ELR (cell line): ENCODE measurements at regions not wholly inside any gene's neighbourhood (a gene's known extent, or its start where the extent isn't known, plus 50 kb on each side); places are given as distances from the start of the nearest gene placed in this dataset.
"Not testable (repeated sequence)": the region's sequence is repeated elsewhere in the genome, so short reads cannot be mapped to it uniquely, and the experiment has no call there.

Source experiments
- DNase-seq: peaks from one replicate; pipeline ENCODE4 v3.0.0-alpha.2; 2015; ENCODE audit warnings: low read depth

DNA sequence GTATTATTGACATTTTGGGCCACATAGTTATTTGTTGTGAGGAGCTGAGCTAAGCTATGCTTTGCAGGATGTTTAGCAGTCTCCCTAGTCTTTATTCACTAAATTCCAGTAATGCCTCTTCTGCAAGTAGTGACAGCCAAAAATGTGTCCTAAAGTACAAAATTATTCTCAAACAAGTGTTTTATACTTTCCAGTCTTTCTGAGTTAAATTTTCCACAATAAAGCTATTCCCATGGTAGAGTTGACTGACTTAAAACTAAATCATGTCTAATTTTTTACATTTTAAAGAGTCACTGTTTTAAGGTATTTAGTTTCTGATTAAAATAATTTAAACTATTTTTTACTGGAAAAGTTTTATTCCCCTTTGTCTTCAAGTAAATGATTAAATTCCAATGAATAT is 717.8 kb upstream of the HS3ST5 start:
- no peak for DNase-seq

DNA sequence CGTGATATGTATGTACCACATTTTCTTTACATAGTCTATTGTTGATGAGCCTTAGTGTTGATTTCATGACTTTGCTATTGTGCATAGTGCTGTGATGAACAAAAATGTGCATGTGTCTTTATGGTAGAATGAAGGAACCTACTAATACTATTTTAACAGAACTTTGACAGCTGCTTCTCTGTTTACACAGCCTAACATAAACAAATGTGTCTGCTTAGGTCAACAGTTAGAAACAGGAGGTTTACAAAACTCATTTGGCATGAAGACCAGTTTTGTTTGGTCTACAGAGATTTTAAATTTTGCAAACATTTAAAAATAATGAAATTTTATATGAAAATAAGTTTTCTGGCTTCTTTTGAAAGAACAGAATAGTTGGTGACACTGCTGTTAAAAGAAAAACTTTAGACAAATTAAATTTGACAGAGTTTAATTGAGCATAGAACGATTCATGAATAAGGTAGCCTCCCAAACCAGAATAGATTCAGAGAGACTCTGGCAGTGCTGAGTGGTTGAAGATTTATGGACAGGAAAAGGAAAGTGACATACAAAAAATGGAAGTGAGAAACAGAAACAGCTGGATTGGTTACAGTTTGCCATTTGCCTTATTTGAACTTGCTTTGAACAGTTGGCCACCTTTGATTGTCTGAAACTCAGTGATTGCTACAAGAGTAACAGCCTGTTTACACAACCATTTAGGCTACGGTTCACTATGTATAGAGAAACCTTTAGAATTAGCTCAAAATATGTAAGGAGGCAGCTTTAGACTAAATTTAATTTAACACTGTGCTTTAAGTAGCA is 715.8 kb upstream of the HS3ST5 start:
- DNase-seq = no peak

DNA sequence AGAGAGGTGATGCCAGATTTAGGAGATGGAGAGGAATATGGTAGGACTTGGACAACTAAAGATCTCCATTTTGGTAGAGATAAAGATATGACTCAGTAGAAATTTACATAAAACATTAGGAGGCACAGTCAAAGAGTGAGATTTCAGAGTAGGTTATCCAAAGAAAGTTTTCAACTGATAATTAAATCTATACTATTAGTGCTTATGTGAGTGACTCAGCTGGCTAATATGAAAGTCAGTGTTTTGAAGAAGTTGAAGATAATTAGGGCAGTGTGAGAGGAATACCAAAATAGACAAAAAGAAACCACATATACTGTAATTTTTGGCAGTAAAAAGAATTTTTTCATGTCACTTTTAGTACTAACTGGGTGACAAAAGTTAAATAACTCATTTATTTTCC is 712.8 kb upstream of the HS3ST5 start:
- DNase-seq = no peak

DNA sequence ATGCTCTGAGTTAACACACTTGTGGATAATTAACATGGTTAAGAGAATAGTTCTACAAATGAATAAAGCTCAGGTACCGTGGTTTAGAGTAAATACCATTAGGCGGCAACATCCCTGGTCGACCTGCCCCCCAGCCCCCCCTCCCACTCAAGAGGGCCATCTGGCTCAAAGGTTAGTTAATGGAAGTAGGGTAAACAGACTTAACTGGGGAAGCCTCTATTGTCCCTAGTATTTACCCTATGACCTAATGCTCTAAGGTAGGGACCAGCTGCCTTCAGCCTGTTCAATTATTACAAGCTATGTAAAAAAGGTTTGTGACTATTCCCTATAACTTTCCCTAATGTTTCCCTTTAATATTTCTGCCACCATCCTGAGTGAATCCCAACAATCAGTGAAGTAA is 711.4 kb upstream of the HS3ST5 start:
- DNase-seq = not testable (repeated sequence)

DNA sequence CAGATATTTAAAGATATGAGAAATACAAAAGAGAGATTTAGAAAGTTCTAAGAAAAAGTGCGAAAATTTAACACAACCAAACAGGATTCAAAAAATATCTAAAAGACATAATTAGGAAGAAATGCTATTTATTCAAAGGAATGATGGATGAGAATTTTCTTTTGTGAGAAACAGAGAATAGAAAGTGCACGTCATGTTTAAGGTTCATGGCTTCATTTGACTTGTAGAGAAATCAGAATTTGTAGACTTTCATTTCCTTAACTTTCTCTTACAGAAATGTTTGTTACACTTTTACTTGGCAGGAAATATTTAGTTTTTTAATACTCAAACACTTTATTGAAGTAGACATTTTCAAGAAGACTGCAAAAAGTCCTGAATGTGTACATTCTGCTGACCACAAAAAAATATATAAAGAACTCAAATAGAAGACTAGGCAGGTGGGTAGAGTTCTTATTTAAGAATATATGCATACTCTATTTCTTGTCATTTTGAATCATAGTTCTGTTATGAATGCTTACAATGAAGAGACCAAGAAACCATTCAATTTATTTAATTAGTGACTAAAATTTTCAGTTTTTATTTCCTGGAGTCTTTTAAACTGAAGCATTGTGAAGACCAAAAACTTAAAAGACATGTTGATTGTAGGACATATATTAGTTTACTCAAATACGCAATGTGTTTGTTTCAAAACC is 710.5 kb upstream of the HS3ST5 start:
- no peak for DNase-seq

DNA sequence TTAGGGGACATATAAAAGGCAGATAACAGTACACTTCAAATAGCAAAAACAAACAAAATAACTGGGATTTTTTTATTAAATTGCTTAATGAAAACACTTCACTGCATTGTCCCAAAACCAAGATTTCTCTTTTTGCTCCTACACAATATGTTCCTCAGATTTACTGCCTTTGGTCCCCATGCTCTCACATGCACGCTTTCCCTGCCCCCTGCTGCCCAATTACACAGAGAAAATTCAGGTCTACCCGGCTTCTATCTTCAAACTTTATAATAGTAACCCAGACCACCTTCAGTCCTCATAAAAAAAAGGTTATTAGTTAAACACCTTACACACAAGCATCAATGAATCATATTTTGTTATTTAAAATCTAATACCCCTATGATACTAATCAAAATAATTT is 673.8 kb upstream of the HS3ST5 start:
- DNase-seq = no peak

DNA sequence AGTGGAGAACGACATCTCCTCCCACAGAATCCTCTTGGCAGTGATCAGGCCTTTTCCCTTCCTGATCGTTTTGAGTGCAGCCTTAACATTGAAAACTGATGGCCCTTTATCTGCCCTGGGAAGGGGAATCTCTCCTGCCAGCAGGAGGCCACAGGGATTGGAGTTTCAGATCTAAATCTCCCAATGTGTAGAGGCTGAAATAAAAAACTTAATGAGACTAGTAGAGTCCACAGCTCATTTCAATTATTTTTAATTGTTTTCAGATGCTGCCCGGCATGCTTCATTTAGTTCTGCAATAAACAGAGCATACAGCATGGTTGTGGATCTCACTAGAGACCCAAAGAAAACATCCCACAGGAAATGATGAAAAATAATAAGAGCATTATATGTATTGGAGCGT is 662.2 kb upstream of the HS3ST5 start:
- DNase-seq = no peak

DNA sequence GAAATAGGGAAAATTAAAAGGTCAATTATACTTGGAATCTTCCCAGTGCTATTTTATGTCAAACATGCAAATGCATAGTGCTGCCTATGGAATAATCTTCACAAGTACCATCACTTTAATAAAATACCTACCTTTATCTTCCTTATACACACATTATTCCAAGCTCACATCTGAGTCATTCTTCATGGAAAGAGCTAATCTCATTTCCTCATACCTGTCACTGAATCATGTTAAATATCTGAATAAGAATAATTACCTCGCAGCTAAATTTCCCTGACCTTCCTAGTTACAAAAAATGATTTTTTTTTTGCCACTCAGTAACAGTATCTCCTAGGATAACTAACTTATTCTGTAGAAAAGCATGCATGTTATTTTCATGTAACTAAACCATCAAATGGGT is 661.4 kb upstream of the HS3ST5 start:
- no peak for DNase-seq

DNA sequence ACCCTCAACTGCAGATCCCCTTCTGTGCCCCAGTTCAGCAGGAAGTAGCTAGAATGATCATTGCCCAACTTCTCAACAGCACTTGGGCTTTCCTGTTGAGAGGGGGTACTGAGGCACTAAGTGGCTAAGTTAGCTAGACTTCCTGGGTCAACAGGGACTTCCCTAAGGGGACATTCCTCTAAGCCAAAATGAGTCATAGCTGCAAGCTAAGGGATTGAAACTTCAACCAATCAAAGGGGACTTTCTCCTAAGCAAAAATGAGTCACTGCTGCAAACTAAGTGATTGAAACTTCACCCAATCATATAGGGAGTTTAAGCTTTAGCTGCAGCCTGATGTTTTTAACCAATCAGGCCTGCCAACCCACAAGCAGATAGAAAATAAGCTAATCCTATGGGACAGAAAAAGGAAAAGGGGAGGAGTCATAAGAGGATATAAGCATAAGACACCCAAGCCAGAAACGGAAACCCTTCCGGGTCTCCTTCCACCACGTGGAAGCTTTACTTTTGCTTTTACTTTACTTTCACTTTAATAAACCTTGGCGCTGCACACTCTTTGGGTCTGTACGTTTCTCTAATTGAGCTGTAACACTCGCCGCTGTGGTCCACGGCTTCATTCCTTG is 659.0 kb upstream of the HS3ST5 start:
- DNase-seq = peak; percentile 10

DNA sequence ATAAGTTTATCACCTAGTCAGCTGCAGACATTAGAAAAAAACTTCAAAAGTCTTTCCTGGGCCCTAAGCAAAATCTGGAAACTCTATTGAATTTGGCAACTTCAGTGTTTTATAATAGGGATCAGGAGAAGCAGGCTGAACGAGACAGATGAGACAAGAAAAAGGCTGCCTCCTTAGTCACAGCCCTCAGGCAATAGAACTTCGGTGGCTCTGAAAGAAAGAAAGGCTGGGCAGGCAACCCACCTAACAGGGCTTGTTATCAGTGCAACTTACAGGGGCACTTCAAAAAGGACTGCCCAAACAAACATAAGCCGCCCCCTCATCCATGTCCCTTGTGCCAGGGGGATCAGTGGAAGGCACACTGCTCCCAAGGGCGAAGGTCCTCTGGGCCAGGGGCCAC is 657.9 kb upstream of the HS3ST5 start:
- DNase-seq = no peak

DNA sequence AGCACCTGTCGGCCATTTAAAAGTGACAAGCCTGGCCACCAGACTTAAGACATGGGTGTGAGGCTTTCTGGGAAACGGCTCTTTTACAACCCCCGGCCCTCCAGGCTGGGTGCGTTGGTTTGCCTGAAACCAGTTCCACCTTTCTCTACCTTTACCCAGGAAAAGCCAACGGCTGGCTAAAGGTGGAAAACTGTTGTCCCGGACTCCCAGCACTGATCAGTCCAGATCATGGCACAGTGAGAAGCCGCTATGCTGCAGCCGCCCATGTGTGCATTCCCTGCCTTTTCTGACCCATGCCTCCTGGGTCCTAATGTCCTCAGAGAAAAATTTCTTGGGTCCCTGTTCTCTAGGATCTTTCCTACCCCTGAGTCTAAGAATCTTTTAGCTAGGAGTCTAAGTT is 655.7 kb upstream of the HS3ST5 start:
- DNase-seq = no peak

DNA sequence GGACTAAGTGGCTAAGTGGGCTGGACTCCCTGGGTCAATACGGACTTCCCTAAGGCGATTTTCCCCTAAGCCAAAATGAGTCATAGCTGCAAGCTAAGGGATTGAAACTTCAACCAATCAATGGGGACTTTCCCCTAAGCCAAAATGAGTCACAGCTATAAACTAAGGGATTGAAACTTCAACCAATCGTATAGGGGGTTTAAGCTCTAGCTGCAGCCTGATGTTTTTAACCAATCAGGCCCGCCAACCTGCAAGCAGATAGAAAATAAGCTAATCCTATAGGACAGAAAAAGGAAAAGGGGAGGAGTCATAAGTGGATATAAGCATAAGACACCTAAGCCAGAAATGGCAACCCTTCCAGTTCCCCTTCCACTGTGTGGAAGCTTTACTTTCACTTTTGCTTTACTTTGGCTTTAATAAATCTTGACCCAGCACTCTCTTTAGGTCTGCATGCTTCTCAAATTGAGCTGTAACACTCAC is 655.0 kb upstream of the HS3ST5 start:
- peak; percentile 19 for DNase-seq

DNA sequence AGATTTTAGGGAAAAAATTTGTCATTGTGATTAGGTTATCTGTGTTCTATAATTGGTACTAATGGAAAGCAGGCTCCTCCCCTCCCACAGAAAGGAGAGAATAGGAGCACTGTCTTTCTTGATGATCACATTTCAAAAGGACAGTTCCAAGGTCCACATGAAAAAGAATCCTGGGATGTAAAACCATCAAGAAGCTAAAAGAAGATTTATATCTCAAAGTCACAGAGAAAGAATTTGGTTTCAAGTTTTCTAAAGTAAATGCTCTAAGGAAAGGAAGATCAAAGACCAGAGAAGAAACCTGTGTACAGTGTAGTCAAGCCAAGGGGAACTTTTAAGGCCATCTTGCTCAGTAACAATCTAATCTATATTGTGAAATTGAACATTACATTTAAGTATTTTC is 652.7 kb upstream of the HS3ST5 start:
- DNase-seq = no peak

DNA sequence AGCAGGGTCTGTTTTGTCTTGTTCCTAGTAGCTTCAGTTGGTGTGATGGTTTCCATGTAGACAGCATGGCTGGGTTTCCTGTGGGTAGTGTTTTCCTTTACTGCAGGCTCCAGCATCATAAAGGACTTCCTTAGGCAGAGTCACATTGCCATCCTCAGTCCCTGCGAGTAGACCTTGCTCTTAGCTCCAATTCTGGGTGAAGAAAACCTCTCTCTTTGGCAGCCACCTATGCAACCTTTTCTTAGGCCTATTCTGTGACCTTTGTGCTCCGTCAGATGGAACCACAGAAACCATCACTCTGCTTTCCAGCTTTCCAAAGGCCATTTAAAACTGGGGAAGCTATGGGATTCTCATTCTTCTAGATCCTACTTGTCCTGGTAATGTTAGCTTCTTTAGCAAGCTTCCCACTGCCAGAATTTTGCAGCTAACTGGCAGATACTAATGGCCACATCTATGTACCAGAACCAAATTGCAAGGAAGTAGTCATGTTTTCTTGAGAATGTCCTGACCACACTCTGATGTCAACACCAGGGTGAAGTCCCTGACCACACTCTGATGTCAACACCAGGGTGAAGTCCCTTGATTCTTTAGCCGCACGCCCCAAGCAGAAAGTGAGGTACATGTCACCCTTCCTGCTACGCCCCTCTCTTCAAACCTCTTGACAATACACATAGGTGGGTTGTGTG is 646.6 kb upstream of the HS3ST5 start:
- no peak for DNase-seq

DNA sequence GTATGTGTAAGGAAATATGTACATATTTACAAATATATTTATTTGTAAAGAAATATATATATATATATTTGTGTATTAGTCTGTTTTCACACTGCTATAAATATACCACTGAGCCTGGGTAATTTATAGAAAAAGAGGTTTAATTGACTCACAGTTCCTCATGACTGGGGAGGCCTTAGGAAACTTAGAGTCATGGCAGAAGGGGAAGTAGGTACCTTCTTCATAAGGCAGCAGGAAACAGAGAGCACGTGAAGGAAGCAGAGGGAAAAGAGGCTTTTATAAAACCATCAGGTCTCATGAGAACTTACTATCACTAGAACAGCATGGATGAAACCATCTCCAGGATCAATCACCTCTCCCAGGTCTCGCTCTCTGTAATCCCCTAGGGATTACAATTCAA is 644.5 kb upstream of the HS3ST5 start:
- no peak for DNase-seq

DNA sequence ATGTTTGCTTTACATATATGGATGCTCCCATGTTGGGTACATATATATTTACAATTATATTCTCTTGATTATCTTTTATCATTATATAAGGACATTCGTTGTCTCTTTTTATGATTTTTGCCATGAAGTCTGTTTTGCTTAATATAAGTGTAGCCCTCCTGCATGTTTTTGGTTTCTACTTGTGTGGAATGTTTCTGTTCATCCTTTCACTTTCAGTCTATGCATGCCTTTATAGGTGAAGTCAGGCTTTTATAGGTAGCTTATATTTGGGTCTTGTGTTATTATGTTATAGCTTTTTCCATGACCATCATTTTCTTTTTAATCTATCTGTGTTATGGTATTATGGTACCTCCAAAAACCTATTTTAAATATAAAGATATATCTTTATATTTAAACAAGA is 612.5 kb upstream of the HS3ST5 start:
- no peak for DNase-seq

DNA sequence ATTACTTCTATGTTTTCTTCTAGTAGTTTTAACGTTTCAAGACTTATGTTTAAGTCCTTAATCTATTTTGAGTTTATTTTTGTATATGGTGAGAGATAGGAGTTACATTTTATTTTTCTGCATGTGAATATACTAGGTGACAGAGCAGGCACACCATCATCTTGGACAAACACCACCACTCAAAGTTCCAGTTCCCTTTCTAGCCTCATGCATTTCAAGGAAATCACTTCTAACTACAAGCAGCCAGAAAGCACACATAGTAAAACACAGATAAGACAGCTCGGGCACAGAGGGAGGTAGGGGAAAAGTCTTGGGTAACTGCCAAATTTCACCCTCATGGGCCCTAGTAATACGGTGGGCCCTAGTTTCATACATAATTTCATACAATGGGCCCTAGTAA is 609.4 kb upstream of the HS3ST5 start:
- no peak for DNase-seq

DNA sequence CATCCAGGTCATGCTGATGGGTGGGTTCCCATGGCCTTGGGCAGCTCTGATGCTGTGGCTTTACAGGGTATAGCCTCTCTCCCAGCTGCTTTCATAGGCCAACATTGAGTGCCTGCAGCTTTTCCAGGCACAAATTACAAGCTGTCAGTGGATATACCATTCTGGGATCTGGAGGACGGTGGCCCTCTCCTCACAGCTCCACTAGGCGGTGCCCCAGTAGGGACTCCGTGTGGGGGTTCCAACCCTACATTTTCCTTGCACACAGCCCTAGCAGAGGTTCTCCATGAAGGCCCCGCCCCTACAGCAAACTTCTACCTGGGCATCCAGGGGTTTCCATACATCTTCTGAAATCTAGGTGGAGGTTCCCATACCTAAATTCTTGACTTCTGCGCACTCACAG is 602.6 kb upstream of the HS3ST5 start:
- DNase-seq = no peak

DNA sequence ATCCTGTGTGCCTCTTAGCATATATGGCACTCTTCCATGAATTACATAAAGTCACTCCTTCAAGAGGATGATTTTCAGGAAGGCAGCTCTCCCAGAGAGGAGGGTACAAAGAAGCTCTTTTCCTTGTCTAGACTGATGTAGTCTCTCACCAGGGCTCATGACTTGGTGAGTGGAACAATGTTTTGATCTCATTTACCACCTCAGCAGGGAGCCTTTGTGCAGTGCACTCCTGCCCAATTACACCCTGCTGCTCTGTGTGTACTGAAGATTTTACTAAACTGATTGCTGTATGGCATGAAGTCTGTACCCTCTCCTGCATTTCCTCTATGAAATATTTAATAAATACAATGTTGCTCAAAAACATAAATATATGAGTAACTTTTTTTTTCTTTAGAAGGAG is 598.3 kb upstream of the HS3ST5 start:
- DNase-seq = no peak

DNA sequence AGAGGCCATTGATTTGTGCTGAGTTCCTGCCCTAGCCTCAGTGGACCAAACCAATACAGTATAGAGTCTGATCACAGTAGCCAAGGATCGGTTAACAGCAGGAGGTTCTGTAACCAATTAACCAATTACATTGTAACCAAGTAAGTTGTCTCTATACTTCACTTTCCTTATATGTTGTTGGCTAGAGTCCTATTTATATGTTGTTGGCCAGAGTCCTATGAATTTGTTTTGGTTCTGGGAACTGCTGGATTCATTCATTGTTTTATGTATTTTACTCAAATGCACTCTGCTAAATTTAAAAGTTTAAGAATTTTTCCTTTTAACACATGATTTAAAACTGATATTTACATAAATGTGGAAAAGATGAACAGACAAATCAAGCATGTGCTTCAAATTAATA is 597.4 kb upstream of the HS3ST5 start:
- DNase-seq = no peak

DNA sequence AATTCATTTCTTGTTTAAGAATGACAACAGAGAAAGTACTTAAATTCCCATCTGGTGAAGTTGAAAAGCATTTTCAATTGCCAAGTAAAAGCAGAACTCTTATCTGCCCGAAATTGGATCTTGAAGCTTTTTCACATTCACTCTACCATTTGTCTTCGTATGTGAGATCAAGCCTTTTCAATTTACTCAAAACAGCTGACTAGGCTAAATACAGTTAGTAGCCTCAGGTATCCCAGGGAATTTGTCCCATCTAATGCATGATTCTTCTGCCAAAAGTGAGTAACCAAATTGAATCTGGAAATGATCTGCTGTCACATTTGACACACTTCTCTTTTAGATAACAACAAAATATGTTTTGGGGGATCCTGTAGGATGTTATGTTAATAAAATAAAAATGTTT is 596.8 kb upstream of the HS3ST5 start:
- DNase-seq = no peak

DNA sequence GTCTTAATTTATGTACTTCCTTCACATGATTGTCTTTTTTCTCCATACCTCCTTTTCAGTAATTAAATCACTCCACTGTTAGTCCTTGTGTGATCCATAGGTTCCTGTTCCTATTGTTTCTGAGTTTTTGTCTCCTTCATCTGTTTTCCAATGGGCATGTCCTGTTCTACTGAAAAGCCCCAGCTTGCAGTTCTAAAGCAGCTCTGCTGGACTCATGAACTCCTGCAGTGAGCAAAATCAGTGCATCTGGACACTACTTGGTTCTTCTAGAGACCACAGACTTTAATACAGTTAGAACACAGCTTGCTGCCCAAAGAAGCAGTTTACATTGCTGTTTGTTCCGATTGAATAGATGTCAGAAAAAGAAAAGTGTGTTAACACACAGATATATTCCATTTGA is 593.3 kb upstream of the HS3ST5 start:
- DNase-seq = no peak

DNA sequence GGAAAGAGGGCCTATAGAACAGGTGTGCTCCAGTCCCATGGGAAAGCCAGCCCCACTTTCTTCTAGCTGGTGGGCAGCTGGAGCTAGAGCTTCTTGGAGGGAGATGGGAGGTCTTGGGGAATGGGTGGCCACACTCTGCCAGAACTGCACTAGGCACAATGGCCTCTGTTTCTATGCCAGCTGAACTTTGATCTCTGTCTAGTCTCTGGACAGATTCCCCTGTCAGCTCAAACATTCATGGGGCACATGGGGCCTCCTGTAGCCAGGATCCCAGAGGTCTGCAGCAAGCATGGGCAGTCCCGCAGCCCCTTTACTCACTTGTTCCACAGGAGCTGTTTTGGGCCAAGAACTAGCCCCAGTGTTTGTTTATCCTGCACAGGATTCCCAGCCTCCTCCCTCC is 591.3 kb upstream of the HS3ST5 start:
- no peak for DNase-seq
